Stimulated activated naive CD8-positive, alpha-beta T cell treated with anti-CD3 and anti-CD28 coated beads, Interleukin-15, amount 100 ng/mL, for 72 hours (primary cell): ENCODE measurements at regions not wholly inside any gene's neighbourhood (a gene's known extent, or its start where the extent isn't known, plus 50 kb on each side); places are given as distances from the start of the nearest gene placed in this dataset.

Experiments used
- ATAC-seq: fragments of 150-1000 bp; cut with Tn5 transposase; 2 replicates; pipeline ENCODE4 v1.10.0; 2021; ENCODE audit warnings: mild to moderate bottlenecking, moderate library complexity
- DNase-seq, 2 donors: peaks; one replicate each; pipeline ENCODE4 v3.0.0; 2021 to 2022
- H3K27ac Mint-ChIP-seq, 2 donors: one replicate each; pipeline ENCODE4 v1.8.0; 2022; ENCODE audit warnings: mild to moderate bottlenecking in 2 of 2, mixed read lengths in 2 of 2, moderate library complexity in 2 of 2
- H3K27me3 Mint-ChIP-seq: one replicate; pipeline ENCODE4 v1.8.0; 2022; ENCODE audit warnings: mixed read lengths
- H3K4me1 Mint-ChIP-seq: one replicate; pipeline ENCODE4 v1.8.0; 2022; ENCODE audit warnings: mild to moderate bottlenecking, mixed read lengths
- H3K4me3 Mint-ChIP-seq, 2 donors: one replicate each; pipeline ENCODE4 v1.8.0; 2022; ENCODE audit warnings: mild to moderate bottlenecking in 2 of 2, mixed read lengths in 2 of 2, moderate library complexity in 1 of 2
- H3K9me3 Mint-ChIP-seq, 2 donors: one replicate each; pipeline ENCODE4 v1.8.0; 2022; ENCODE audit warnings: mixed read lengths in 2 of 2

GRCh38 chr6:24072038-24072746, 53.8 kb upstream of the NRSN1 start:
- DNase-seq (no peak), ATAC-seq (peak; percentile 52)
- Mint-ChIP-seq H3K9me3 (peaks cover 5 to 6% of the 10 kb centered on the region in 2 donors), H3K27ac (no peak overlapping the region), H3K4me3 (no peak overlapping the region), H3K4me1 (no peaks in the 10 kb centered on the region), H3K27me3 (no peaks in the 10 kb centered on the region)

DNA sequence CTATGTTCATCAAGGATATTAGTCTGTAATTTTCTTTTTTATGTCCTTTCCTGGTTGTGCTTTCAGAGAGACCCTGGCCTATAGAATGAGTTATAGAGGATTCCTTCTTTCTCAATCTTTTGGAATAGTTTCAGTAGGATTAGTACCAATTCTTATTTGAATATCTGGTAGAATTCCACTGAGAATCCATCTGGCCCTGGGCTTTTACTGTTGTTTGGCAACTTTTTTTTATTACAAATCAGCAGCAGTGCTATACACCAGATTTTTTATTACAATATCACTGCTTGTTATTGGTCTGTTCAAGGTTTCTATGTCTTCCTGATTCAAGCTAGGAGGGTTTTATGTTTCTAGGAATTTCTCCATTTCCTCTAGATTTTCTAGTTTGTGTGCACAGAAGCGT, 50.0 kb upstream of the NRSN1 start:
- peaks cover 5 to 6% of the 10 kb centered on the region in 2 donors for H3K9me3 Mint-ChIP-seq

More for the DNA sequence above, 50.0 kb upstream of the NRSN1 start:
- Mint-ChIP-seq H3K4me3 (no peak overlapping the region), H3K4me1 (no peaks in the 10 kb centered on the region), H3K27ac (no peak overlapping the region), H3K27me3 (no peaks in the 10 kb centered on the region)
- DNase-seq (no peak), ATAC-seq (no peak)
